ENCODE measurements at regions not wholly inside any gene's neighbourhood (a gene's known extent, or its start where the extent isn't known, plus 50 kb on each side); places are given as distances from the start of the nearest gene placed in this dataset.
A peak's percentile ranks its signal among the peaks of the same experiment; 100 is the strongest.

- TF ChIP-seq, protein P1, sequence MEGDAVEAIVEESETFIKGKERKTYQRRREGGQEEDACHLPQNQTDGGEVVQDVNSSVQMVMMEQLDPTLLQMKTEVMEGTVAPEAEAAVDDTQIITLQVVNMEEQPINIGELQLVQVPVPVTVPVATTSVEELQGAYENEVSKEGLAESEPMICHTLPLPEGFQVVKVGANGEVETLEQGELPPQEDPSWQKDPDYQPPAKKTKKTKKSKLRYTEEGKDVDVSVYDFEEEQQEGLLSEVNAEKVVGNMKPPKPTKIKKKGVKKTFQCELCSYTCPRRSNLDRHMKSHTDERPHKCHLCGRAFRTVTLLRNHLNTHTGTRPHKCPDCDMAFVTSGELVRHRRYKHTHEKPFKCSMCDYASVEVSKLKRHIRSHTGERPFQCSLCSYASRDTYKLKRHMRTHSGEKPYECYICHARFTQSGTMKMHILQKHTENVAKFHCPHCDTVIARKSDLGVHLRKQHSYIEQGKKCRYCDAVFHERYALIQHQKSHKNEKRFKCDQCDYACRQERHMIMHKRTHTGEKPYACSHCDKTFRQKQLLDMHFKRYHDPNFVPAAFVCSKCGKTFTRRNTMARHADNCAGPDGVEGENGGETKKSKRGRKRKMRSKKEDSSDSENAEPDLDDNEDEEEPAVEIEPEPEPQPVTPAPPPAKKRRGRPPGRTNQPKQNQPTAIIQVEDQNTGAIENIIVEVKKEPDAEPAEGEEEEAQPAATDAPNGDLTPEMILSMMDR (IDR thresholded peaks at IDR 0.05; ENCODE audit: low read length, missing control alignments): no peak
- no peak for DNase-seq (ENCODE audit: low read depth)
- no peak overlapping the region for H3K4me3 ChIP-seq (replicated peaks; ENCODE audit: low read depth, low read length)
These were observed 80.4 kb upstream of the PDE1C start for GRCh38 chr7:32150589-32150988.

GRCh38 chr7:32150039-32150438, 79.8 kb upstream of the PDE1C start:
- TF ChIP-seq, protein P1 (IDR thresholded peaks at IDR 0.05; ENCODE audit: low read length, missing control alignments): no peak
- H3K4me3 ChIP-seq (replicated peaks; ENCODE audit: low read depth, low read length): no peak overlapping the region
- no peak for DNase-seq (ENCODE audit: low read depth)

GRCh38 chr7:32147546-32148268, 77.5 kb upstream of the PDE1C start:
- no peak overlapping the region for H3K4me3 ChIP-seq (replicated peaks; ENCODE audit: low read depth, low read length)
- DNase-seq (ENCODE audit: low read depth): no peak
- TF ChIP-seq, protein P1 (IDR thresholded peaks at IDR 0.05; ENCODE audit: low read length, missing control alignments): no peak

DNA sequence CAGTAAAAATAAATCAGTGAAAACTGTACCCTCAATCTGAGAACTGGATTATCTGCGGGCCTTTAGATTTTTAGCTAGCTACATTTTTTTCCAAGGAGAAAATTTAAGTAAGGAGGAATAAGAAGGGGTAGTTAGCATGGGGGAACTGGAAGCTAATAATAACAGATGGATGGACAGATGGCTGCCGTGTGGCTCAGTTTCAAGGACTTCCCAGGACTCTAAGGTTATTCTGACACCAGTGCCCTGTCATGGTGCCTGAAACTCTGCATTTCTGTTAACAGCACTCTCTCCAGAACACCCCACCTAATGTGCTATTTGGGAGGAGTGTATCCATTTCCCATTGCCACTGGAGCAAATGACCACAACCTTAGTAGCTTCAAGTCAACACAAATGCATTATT, 75.7 kb upstream of the PDE1C start:
- no peak overlapping the region for H3K4me3 ChIP-seq (replicated peaks; ENCODE audit: low read depth, low read length)
- TF ChIP-seq, protein P1 (IDR thresholded peaks at IDR 0.05; ENCODE audit: low read length, missing control alignments): no peak
- no peak for DNase-seq (ENCODE audit: low read depth)

DNA sequence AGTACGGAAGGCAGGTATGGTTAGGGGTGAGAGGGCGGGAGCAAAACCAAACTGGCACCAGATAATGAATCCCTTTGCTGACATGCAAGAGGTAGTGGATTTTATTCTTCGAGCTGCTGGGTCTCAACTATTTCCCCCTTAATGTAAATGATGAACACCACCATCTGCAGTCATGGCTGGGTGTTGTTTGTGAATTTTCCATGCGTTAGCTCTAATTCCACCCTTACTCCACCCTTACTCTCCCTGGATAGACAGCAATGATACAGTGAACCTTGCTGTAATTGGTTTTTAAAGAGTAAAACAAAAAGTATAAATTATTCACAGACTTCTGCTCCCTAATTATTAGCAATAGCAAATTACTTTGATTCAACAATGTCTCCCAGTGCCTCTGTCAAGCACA, 74.5 kb upstream of the PDE1C start:
- TF ChIP-seq, protein P1 (IDR thresholded peaks at IDR 0.05; ENCODE audit: low read length, missing control alignments): no peak
- DNase-seq (ENCODE audit: low read depth): no peak
- no peak overlapping the region for H3K4me3 ChIP-seq (replicated peaks; ENCODE audit: low read depth, low read length)

DNA sequence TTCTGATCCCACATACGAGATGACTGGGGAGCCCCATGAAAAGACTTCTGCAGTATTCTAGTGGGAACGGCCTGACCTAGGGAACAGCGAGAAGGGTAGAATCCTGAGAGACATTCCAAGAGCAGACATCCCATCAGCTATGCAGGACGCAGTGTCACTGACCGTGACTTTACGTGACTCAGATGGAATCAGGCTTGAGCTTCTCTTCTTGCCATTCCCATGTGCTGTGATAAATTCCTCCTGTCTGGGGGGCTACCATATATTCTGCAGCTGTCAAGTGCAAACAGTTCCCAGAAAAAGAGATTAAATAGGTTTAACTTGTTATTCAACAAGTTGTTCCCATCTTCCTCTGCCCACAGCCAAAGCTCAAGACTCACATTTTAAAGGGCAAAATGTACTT, 73.1 kb upstream of the PDE1C start:
- TF ChIP-seq, protein P1 (IDR thresholded peaks at IDR 0.05; ENCODE audit: low read length, missing control alignments): no peak
- H3K4me3 ChIP-seq (replicated peaks; ENCODE audit: low read depth, low read length): no peak overlapping the region
- no peak for DNase-seq (ENCODE audit: low read depth)

DNA sequence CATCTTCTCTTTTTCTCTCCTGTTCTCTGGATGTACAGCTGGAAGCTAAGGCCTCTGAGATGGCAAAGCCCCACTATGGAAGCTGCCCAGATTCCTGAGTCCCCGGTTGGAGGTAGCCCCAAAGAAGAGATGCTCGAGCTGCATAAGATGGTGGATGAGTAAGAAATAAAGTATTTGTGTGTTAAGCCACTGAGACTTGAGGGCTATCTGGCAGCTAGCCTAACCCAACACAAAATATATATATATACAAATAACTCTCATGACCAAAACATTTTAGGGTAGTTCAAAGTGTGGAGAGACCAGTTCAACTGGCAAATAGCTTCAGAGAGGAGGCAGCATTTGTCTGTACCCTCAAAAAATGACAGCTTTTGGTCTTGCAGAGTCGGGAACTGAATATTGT, 72.4 kb upstream of the PDE1C start:
- peak; percentile 20 for DNase-seq (ENCODE audit: low read depth)
- H3K4me3 ChIP-seq (replicated peaks; ENCODE audit: low read depth, low read length): no peak overlapping the region
- TF ChIP-seq, protein P1 (IDR thresholded peaks at IDR 0.05; ENCODE audit: low read length, missing control alignments): no peak
